NOMO-1 treated with dmso at 0.1 percent for 144 hours (cell line): ENCODE measurements at regions not wholly inside any gene's neighbourhood (a gene's known extent, or its start where the extent isn't known, plus 50 kb on each side); places are given as distances from the start of the nearest gene placed in this dataset.
"Not testable (repeated sequence)": the region's sequence is repeated elsewhere in the genome, so short reads cannot be mapped to it uniquely, and the experiment has no call there.

ENCODE experiments used
- DNase-seq: peaks from one replicate; lab custom pipeline; 2025; ENCODE audit not compliant: unreplicated experiment; lab: John Stamatoyannopoulos, UW

GRCh38 chr5:143541943-143542797 is 138.7 kb upstream of the NR3C1 start:
- no peak for DNase-seq

- no peak for DNase-seq
These were observed 136.3 kb upstream of the NR3C1 start for GRCh38 chr5:143539742-143540141.

GRCh38 chr5:143537056-143537455 is 133.6 kb upstream of the NR3C1 start:
- no peak for DNase-seq

GRCh38 chr5:143536364-143536763 is 132.9 kb upstream of the NR3C1 start:
- DNase-seq: no peak

- DNase-seq: no peak
These were observed 131.3 kb upstream of the NR3C1 start for GRCh38 chr5:143534761-143535154.

- no peak for DNase-seq
These were observed 130.7 kb upstream of the NR3C1 start for GRCh38 chr5:143533978-143534760.

GRCh38 chr5:143533475-143533874 is 130.0 kb upstream of the NR3C1 start:
- DNase-seq: no peak

- no peak for DNase-seq
These were observed 124.3 kb upstream of the NR3C1 start for GRCh38 chr5:143527808-143528207.

- no peak for DNase-seq
These were observed 121.7 kb upstream of the NR3C1 start for GRCh38 chr5:143525176-143525575.

- no peak for DNase-seq
These were observed 121.0 kb upstream of the NR3C1 start for GRCh38 chr5:143524338-143524945.

GRCh38 chr5:143521846-143522400 is 118.4 kb upstream of the NR3C1 start:
- no peak for DNase-seq

- no peak for DNase-seq
These were observed 117.7 kb upstream of the NR3C1 start for GRCh38 chr5:143521141-143521540.

- not testable (repeated sequence) for DNase-seq
These were observed 115.7 kb upstream of the NR3C1 start for GRCh38 chr5:143519215-143519614.

GRCh38 chr5:143517824-143518223 is 114.3 kb upstream of the NR3C1 start:
- not testable (repeated sequence) for DNase-seq

- no peak for DNase-seq
These were observed 112.8 kb upstream of the NR3C1 start for GRCh38 chr5:143516249-143516648.

- DNase-seq: no peak
These were observed 112.3 kb upstream of the NR3C1 start for GRCh38 chr5:143515829-143516228.

GRCh38 chr5:143514616-143515335 is 111.3 kb upstream of the NR3C1 start:
- DNase-seq: no peak

GRCh38 chr5:143513720-143514119 is 110.2 kb upstream of the NR3C1 start:
- DNase-seq: no peak

- no peak for DNase-seq
These were observed 108.2 kb upstream of the NR3C1 start for GRCh38 chr5:143511736-143512135.

GRCh38 chr5:143509758-143510221 is 106.3 kb upstream of the NR3C1 start:
- DNase-seq: no peak
